GM20431 (cell line): ENCODE measurements at regions not wholly inside any gene's neighbourhood (a gene's known extent, or its start where the extent isn't known, plus 50 kb on each side); places are given as distances from the start of the nearest gene placed in this dataset.
"Not testable (repeated sequence)": the region's sequence is repeated elsewhere in the genome, so short reads cannot be mapped to it uniquely, and the experiment has no call there.

Experiments used
- in situ Hi-C: fragments of 300-500 bp; cut with MseI, MboI; formaldehyde crosslinking; loops from one replicate; pipeline ENCODE4 v1.15.0; 2020; ENCODE audit warnings: low sequenced_read_pairs; ENCODE audit not compliant: unreplicated experiment

DNA sequence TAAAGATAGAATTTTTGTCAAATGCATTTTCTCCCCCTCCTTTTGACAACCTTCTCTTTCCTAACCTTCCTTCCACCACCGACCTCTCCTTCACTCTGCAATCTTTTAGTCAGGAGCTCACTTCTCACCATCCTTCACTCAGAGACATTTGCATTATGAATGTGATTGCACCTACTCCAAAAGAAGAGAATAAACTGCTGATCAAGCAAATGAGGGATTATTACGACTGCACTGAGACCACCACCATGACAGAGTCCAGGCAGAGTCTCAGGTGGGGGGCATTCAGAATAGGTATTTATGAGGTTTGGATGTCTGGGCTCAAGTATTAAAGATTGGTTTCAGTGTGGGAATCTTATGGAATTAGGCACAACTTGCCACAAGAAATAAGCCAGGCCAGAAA is 483.9 kb downstream of the PTH2R start:
- in situ Hi-C loops, result no loop called here

DNA sequence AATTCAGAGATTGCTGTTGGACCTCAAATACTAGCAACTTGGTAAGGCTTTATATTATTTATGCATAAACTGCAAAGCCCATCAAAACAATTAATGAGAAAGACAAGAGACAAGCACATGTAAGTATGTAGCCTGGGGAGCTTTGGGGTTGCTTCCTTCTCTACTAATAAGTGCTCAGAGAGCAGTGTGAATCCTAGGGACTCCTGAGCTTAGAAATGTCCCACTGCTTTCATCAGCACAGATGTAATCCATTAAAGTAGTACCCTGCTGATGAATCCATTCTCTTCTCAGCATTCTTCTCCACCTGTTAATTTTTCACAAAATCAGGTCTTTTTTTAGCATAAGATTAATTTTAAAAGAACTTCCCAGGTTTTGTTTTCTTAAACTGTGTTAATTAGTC is 485.6 kb downstream of the PTH2R start:
- in situ Hi-C loops, result no loop called here

DNA sequence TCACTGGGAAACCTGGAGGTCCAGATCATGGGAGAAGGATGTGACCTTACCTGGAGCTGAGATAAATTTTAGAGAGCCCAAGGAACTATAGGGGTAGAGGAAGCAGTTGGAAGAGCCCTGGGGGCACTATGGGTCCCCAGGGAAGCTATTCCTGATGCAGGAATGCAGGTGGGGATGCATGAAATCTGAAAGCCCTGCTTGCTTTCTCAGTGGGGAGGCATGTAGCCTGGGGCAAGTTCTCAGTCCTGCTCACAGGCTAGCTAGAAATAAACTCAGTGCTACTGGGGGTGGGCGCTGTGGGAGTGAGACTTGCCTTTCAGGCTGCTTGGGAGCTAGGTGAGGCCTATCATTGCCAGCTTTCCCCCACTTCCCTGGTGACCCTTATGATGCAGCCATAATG is 499.7 kb downstream of the PTH2R start:
- in situ Hi-C loops, result no loop called here

DNA sequence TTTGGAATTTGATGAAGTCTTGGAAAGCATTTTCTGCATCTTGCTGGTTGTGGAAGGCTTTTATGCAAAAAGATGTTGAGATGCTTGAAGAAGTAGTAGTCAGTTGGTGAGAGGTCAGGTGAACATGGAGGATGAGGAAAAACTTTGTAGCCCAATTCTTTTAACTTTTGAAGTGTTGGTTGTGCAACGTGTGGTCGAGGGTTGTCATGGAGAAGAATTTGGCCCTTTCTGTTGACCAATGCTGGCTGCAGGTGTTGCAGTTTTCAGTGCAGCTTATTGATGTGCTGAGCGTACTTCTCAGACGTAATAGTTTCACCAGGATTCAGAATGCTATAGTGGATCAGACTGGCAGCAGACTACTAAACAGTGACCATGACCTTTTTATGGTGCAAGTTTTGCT is 508.4 kb upstream of the MAP2 start:
- in situ Hi-C loops, result no loop called here

DNA sequence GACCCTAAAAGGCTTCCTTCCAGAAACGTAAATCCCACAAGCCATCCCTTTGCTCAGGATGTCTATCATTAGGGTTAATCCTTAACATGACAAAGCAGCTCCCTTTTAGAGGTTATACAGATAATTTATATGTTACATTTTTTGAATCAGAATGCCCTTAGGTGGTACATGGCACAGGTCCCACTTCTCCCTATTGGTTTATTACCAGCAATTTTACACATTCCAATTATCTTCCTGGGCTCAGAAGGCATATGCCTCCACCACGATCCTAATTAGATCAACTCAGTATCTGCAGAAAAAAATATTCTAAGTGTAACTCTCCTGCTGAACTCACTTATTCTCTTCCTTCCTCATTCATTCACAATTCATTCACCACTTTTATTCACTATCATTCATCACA is 507.0 kb upstream of the MAP2 start:
- in situ Hi-C loops, result no loop called here

DNA sequence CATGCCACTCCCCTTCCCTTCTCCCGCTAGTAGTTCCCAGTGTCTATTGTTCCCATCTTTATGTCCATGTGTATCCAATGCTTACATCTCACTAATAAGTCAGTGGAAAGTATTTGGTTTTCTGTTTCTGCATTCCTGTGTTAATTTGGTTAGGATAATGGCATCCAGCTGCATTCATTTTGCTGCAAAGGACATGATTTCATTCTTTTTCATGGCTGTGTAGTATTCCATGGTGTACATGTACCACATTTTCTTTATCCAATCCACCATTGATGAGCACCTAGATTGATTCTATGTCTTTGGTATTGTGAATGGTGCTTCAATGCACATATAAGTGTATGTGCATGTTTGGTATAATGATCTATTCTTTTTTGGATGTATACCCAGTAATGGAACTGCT is 502.5 kb upstream of the MAP2 start:
- in situ Hi-C loops, result not testable (repeated sequence)

DNA sequence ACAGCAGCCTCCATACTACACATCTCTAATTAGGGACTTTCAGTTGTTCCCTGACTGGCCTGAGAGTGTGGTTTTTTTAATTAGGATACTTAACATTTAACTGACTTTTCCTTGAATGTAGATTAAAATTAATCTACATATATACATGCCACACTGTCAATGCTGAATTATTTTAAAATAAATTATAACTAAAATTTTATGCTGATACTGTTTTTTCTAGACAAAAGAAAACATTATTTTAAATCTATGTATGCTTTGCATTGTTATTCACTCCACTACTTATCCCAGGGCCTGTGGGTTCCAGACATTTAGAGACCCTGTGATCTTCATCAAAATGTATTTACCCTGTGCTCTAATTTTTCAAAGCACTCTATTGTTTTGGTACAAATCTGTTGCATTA is 496.0 kb upstream of the MAP2 start:
- in situ Hi-C loops, result no loop called here

DNA sequence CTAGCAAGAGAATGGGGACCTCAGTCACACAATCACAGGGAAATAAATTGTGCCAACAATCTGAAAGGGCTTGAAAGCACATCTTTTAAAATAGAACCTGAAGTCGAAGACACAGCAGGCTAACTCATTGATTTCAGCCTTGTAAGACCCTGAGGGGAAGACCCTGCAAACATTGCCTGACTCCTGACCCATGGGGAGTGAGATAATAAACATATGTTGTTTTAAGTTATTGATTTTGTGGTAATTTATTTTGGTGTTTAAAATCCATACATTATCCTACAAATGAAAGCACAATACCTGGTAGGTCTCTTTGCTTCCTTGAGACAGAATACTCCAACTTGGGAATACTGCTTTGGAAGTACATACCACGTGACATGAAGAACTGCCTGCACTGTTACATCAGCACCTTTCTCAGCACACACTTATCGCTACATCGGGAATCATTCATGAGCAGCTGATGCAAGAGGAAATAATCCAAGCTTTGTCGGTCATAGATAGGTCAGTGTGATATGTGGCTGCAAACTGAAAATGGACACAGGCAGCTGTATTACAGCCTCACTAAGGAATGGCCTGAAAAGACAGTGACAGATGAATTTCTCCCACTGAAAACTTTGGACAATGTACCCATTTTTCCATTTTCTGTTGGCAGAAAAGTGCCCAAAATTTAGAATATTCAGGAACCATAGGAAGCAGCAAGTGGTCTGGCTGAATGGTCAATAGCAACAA is 494.5 kb upstream of the MAP2 start:
- in situ Hi-C loops, result no loop called here

DNA sequence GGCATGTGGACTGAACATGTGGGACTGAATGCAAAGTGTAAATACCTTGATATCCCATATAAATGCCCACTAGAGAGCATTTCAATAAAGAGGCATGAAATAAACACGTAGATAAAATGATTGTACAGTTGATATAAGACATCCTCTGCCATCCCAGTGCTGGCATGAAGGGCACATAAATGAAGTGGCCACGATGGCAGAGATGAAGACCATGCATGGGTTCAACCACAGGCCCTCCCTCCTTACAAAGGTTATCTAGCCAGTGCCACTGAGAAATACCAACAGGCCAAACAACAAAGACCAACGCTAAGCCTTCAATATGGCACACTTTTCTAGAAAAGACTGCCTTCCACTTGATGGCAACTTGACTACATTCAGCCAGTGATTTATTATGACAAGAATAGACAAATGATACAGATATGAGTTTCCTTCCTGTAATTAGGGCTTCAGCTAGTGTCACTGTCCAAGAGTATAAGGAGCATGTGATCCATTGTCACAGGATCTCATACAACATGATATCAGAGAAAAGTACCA is 493.9 kb upstream of the MAP2 start:
- in situ Hi-C loops, result no loop called here

DNA sequence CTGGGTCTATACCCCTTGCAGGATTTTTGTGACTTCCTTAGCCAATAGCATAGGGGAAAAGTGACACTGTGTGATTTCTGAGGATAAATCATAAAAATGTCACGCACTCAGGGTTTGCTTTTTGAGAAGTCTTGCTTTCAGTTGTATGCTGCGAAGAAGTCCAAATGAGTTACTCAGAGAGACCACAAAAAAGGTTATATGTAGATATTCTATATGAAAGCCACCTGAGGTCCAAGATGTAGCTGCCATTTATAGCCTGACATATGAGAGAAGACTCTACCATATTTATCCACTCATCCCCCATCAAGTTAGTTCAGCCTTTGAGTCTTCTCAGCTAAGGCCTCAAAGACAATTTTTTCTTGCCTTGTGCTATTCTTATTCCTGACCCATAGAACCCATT is 488.3 kb upstream of the MAP2 start:
- in situ Hi-C loops, result no loop called here

DNA sequence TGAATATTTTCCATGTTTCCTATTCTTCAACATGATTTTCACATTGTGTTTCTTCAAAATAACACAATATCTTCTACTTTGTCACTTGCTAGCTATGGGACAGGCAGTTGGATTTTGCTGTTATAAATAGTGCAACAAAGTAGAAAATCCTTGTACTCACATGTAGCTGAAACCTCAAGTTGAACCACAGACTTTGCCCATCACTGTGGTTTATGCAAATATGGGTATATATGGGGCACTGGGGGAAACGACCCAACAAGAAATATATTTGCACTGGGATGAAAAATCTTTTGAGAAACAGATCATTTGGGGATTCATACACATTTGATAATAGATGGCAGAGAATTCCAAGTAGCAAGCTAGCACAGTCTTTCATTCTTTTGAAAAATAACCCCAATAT is 486.3 kb upstream of the MAP2 start:
- in situ Hi-C loops, result no loop called here

DNA sequence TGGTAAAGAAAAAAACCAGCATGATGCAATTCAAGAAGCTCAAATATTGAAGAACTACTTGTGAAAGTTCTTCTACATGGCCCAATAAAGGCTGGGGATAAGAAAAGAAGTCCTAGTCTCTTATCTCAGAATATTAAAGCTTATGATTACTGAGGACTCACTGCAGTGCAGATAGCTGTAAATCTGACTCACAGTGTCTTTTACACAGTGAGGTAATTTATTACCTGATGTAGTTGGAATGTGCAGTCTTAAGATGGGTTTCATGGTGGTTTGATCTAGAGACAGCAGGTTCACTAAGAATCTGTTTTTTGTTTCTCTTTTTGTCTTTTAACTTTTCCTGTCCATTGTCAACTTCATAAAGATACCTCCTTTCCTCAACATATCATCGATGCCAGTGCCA is 484.0 kb upstream of the MAP2 start:
- in situ Hi-C loops, result no loop called here

DNA sequence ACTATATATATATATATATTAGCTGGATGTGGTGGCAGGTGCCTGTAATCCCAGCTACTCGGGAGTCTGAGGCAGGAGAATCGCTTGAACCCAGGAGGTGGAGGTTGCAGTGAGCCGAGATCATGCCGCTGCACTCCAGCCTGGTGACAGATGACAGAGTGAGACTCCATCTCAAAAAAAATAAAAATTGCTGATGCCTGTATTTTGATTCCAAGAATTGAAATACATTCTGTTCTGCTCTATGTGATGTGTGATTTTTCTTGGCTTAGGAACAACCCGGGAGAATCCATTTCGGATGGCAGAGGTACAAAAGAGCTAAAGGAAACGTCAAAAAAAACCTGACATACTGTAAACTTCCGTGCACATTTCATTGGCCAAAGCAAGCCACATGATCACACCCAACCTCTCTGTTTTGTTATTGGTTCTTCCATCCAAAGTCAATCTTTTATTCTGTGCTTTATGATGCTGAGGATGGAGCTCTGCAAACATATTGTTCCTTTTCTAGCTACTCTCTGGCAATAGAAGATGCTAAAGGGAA is 478.1 kb upstream of the MAP2 start:
- in situ Hi-C loops, result no loop called here

DNA sequence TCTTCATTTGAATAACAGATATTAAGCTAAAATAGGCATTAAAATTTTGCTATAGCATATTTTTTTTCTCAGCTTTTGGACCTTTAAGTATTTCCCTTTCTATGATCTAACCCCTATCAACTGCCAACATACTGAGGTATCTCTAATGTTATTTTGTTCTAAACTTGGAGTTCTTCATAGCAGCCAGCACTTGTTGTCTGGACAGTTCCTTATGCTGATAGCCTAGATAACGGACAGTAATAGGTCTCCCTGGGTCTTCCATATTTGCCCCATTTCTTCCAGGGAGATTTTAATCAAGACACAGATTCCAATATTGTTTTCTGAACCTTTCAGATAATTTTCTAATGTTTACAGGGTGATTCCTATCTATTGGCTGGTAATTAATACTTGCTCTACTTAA is 475.8 kb upstream of the MAP2 start:
- in situ Hi-C loops, result no loop called here

DNA sequence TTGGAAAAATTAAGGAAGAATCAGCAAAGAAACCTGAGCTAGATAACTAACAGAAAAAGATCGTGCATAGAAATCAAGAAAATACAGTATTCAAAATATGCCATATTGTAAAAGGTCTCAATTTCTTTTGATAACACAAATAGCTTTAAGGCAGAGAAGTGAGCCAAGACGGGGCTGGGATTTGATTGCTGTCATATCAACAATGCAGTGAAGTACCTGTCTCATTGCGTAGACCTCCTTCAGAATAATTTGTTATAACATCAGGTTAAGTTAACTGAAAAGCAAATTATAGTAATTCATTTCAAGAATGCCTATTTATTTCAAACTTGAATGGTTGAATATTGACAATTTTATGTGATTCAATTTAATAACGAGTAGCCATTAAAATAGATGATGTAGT is 453.8 kb upstream of the MAP2 start:
- in situ Hi-C loops, result no loop called here

DNA sequence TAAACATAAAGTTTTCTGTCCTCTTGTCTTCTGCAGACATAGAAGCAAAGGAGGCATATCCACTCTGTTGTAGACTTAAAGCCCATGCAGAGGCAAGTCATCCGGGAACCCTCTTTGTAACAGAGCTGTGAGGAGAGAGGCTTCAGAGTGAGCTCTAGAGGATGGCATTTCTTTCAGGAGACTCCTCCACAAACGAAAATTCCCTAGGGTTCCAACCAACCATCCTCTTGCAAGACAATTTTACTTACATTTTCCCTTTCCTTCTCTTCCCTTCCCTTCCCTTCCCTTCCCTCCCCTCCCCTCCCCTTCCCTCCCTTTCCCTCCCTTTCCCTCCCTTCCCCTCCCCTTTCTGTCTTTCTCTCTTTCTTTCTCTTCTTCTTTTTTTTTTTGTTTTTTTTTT is 446.3 kb upstream of the MAP2 start:
- in situ Hi-C loops, result no loop called here

DNA sequence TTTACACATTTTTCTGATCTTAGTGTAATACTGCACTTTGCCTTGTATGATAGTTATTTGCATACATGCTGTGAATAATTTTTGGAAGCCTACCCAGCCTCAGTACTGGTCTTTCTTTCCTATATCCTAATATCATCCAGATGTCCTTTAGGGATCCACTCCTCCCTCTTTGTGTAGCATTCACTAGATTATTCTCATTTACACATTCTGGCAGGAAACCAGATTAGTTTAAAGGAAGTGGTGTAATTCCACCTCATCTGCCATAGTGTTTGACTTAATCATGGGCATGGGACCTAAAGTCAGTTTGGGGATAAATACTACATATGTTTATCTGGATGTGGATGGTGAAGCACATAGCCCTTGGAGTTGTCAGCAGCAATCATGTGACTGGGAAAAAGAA is 444.9 kb upstream of the MAP2 start:
- in situ Hi-C loops, result no loop called here

DNA sequence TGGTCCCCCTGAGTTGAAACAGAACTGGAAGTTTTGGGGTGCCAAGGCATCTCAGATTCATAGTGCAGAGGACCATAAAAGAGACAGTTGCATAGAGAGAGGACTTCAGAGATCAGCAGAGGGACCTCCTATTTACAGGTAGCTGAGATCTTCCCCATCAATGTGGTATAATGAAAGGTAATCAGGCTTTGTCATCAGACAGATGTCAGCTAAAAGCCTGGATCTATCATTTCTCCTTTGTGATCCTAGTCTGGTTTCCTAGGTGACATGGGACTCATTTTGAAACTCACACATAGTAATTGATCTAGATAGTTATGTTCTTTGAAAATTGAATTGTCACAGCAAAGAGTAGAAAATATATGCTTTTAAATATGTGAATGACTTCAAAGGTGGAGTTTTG is 443.5 kb upstream of the MAP2 start:
- in situ Hi-C loops, result no loop called here

DNA sequence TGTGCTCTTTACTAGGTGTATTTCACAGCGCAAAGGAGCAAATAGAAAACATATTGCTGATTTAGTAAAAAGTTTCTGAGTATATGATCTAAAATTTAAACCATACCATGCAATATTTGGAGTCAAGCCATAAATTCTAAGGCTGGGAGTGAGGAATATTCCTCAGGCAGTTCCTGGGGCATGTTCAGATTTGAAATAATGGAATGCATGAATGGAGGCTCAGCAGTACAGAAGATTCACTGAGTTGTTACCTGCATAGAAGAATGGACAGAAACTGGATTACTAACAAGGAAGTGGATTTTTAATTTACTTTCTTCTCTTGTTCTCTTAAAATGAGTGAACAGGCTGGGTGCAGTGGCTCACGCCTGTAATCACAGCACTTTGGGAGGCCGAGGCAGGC is 441.0 kb upstream of the MAP2 start:
- in situ Hi-C loops, result no loop called here

DNA sequence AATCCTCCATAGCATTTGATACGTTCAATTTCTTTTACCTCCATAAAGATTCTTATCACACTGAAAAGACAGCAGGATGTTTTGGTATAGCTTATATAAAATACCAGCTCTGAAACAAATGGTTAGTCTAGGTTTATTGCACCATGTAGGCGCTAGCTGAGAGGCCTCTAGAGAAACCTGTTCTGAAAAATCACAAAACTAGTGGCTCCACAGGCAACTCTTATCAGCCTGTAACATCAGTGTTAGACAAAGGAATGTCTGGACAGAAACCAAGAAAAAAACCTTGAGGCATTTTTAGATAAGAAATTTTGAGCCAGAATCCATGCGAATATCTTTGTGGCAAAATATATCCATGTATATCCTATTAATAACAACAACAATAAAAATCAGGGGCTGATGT is 440.4 kb upstream of the MAP2 start:
- in situ Hi-C loops, result no loop called here

DNA sequence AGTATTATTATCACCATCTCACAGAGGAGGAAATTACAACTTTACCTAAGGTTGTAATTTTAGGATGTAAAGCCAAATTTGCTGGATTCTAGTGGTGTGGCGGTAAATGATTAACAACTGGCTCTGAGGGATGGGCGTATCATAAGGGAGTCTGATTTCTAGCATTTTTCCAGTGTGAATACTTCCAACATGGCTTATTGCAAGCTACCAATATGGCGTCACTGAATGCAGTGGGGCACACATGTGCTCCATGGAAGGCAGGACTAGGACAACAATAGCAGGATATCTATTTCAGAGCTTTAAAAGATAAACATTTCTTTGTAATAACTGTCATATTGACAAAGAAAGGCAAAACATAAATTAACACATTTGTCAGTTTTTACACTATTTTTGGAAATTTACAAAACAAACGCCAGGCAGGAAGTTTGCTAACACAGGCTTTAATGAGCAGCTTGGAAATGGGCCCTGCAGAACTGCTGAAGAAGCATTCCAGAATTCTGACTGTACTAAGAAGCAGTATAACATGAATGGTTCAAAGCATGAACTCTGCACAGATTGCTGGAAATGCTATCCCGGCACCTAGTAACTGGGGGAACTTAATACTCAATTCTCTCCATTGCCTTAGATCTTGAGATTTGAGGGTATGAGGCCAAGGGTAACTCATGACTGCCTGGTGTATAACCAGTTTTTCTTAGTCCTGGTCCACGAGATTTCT is 439.3 kb upstream of the MAP2 start:
- in situ Hi-C loops, result no loop called here

DNA sequence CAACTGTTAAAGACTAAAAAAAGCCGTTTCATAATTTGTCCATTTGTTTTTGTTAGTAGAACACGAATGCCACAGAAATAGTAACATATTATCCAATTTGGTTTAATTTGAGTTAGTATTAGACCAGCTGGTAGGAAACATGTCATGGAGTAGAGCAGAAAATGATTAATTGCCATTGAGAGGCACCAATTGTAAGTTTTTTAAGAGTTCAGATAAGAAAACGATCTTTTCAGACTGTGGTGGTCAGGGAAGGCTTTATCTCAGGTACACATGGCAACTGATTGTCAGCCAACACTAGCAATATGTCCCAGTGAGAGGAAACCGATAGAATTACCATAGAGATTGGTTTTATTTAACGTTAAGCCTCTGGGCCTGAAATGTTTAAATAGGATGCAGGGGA is 438.2 kb upstream of the MAP2 start:
- in situ Hi-C loops, result no loop called here
